Esophagus muscularis mucosa (tissue), 4 donors: ENCODE measurements at regions not wholly inside any gene's neighbourhood (a gene's known extent, or its start where the extent isn't known, plus 50 kb on each side); places are given as distances from the start of the nearest gene placed in this dataset.

Experiments used
- DNase-seq: peaks from one replicate; pipeline ENCODE4 v3.0.0-alpha.2; 2017; ENCODE audit errors: extremely low spot score
- H3K27ac ChIP-seq, 4 donors: fragments of 200-600 bp; sonication (generic); replicated peaks in 1 of 4; 1 replicate in 3 of 4; 2 replicates in 1 of 4; pipeline ENCODE4 v1.5.1; 2016 to 2019; ENCODE audit warnings: mild to moderate bottlenecking in 1 of 4
- H3K27me3 ChIP-seq, 4 donors: fragments of 200-600 bp; sonication (generic); one replicate each; pipeline versions ENCODE4 v1.5.1 to v1.6.0; 2016 to 2019
- H3K36me3 ChIP-seq, 4 donors: fragments of 200-600 bp; sonication (generic); one replicate each; pipeline ENCODE4 v1.5.1; 2016 to 2019
- H3K4me1 ChIP-seq, 4 donors: fragments of 200-600 bp; sonication (generic); one replicate each; pipeline ENCODE4 v1.5.1; 2016 to 2019
- H3K4me3 ChIP-seq, 4 donors: fragments of 200-600 bp; sonication (generic); 1 replicate in 2 of 4; 2 replicates in 2 of 4; pipeline ENCODE4 v1.5.1; 2016 to 2019; ENCODE audit warnings: mild to moderate bottlenecking in 4 of 4, moderate library complexity in 1 of 4
- H3K9me3 ChIP-seq, 4 donors: fragments of 200-600 bp; sonication (generic); 1 replicate in 3 of 4; 2 replicates in 1 of 4; pipeline ENCODE4 v1.5.1; 2016 to 2019
- CTCF ChIP-seq, 3 experiments: fragments of 200-600 bp in 2 of 3; fragments of 450-650 bp in 1 of 3; sonication (generic) in 2 of 3; IDR thresholded peaks; one replicate each; pipeline ENCODE4 v1.5.1; 2017 to 2019; ENCODE audit warnings: antibody characterized with exemption in 3 of 3, mild to moderate bottlenecking in 2 of 3, moderate library complexity in 1 of 3
- EP300 ChIP-seq: sonication (generic); formaldehyde crosslinking; IDR thresholded peaks from one replicate; pipeline ENCODE4 v1.6.1; 2017; ENCODE audit warnings: antibody characterized with exemption
- POLR2A ChIP-seq: fragments of 450-650 bp; IDR thresholded peaks from one replicate; pipeline ENCODE4 v1.6.1; 2017; ENCODE audit warnings: antibody characterized with exemption, moderate library complexity, mild to moderate bottlenecking, low read depth
- POLR2AphosphoS5 ChIP-seq, 2 donors: sonication (generic); formaldehyde crosslinking; IDR thresholded peaks; one replicate each; pipeline ENCODE4 v1.6.1; 2017; ENCODE audit warnings: antibody characterized with exemption in 2 of 2
- WGBS: methylation state at CpG from one replicate; pipeline ENCODE4 v1.1.5; 2018; 5-methylcytosine and 5-hydroxymethylcytosine counted together
- intact Hi-C: fragments of 100-400 bp; cut with DNase I; formaldehyde crosslinking; loops from one replicate; pipeline ENCODE4 v1.15.1; 2023

- Histone ChIP-seq H3K27ac (no peak overlapping the region), H3K4me1 (peaks cover 3 to 23% (median 19%) of the 10 kb centered on the region in 4 donors), H3K36me3 (no peaks in the 10 kb centered on the region), H3K27me3 (no peaks in the 10 kb centered on the region), H3K9me3 (no peaks in the 10 kb centered on the region), H3K4me3 (no peak overlapping the region)
- no peak for DNase-seq
- TF ChIP-seq CTCF (IDR thresholded peaks at IDR 0.05) = no peak
- TF ChIP-seq POLR2AphosphoS5 (IDR thresholded peaks at IDR 0.05) = no peak
- TF ChIP-seq EP300 = no peak
- no peak for TF ChIP-seq POLR2A
- intact Hi-C loops = no loop called here
- WGBS = 95% methylated on average over 4 of the region's 4 CpGs
Observed at GRCh38 chr9:82608487-82608886, 454.5 kb downstream of the RASEF start.

GRCh38 chr9:82612942-82613341 is 450.0 kb downstream of the RASEF start:
- H3K4me1 ChIP-seq = no peaks in the 10 kb centered on the region
- WGBS = 75% methylated on average over 5 of the region's 5 CpGs
- no peak overlapping the region for H3K27ac ChIP-seq
- intact Hi-C loops = no loop called here
- H3K9me3 ChIP-seq = no peaks in the 10 kb centered on the region
- no peaks in the 10 kb centered on the region for H3K36me3 ChIP-seq
- TF ChIP-seq POLR2A (no peak), CTCF (IDR thresholded peaks at IDR 0.05) (no peak), EP300 (no peak), POLR2AphosphoS5 (IDR thresholded peaks at IDR 0.05) (no peak)
- no peak overlapping the region for H3K4me3 ChIP-seq
- H3K27me3 ChIP-seq = no peaks in the 10 kb centered on the region
- no peak for DNase-seq

GRCh38 chr9:82613498-82613897 is 449.4 kb downstream of the RASEF start:
- TF ChIP-seq EP300 (no peak), CTCF (IDR thresholded peaks at IDR 0.05) (no peak), POLR2A (no peak), POLR2AphosphoS5 (IDR thresholded peaks at IDR 0.05) (no peak)
- intact Hi-C loops = no loop called here

GRCh38 chr9:82616545-82616944 is 446.4 kb downstream of the RASEF start:
- DNase-seq = no peak
- 93% methylated on average over 3 of the region's 3 CpGs for WGBS
- Histone ChIP-seq H3K9me3 (no peaks in the 10 kb centered on the region), H3K27me3 (no peaks in the 10 kb centered on the region), H3K4me1 (no peaks in the 10 kb centered on the region), H3K36me3 (no peaks in the 10 kb centered on the region), H3K4me3 (no peak overlapping the region), H3K27ac (no peak overlapping the region)
- no peak for TF ChIP-seq CTCF (IDR thresholded peaks at IDR 0.05)
- no peak for TF ChIP-seq POLR2A
- TF ChIP-seq EP300 = no peak
- no peak for TF ChIP-seq POLR2AphosphoS5 (IDR thresholded peaks at IDR 0.05)
- intact Hi-C loops = no loop called here

More at GRCh38 chr9:82613498-82613897, 449.4 kb downstream of the RASEF start:
- Histone ChIP-seq H3K9me3 (no peaks in the 10 kb centered on the region), H3K4me3 (no peak overlapping the region), H3K27me3 (no peaks in the 10 kb centered on the region), H3K27ac (no peak overlapping the region), H3K4me1 (no peaks in the 10 kb centered on the region), H3K36me3 (no peaks in the 10 kb centered on the region)
- DNase-seq = no peak
- WGBS = 81% methylated on average over 3 of the region's 3 CpGs

GRCh38 chr9:82621447-82621846 is 441.5 kb downstream of the RASEF start:
- no peaks in the 10 kb centered on the region for H3K36me3 ChIP-seq
- intact Hi-C loops = no loop called here
- no peaks in the 10 kb centered on the region for H3K4me1 ChIP-seq
- no peaks in the 10 kb centered on the region for H3K9me3 ChIP-seq
- no peak for TF ChIP-seq POLR2AphosphoS5 (IDR thresholded peaks at IDR 0.05)
- 64% methylated on average over 1 of the region's 1 CpG for WGBS
- no peaks in the 10 kb centered on the region for H3K27me3 ChIP-seq
- H3K27ac ChIP-seq = no peak overlapping the region
- DNase-seq = no peak
- H3K4me3 ChIP-seq = no peak overlapping the region
